Uterus (tissue), 2 donors: ENCODE measurements at regions not wholly inside any gene's neighbourhood (a gene's known extent, or its start where the extent isn't known, plus 50 kb on each side); places are given as distances from the start of the nearest gene placed in this dataset.

ENCODE experiments used
- CTCF ChIP-seq, 4 experiments: fragments of 200-600 bp in 2 of 4; fragments of 450-650 bp in 2 of 4; sonication (generic) in 2 of 4; IDR thresholded peaks; one replicate each; pipeline ENCODE4 v1.5.1; 2016 to 2019; ENCODE audit warnings: antibody characterized with exemption in 4 of 4, mild to moderate bottlenecking in 2 of 4, moderate library complexity in 1 of 4
- POLR2A ChIP-seq, 2 donors: fragments of 450-650 bp; IDR thresholded peaks; one replicate each; pipeline ENCODE4 v1.6.1; 2016; ENCODE audit warnings: antibody characterized with exemption in 2 of 2, mild to moderate bottlenecking in 1 of 2, moderate library complexity in 1 of 2

DNA sequence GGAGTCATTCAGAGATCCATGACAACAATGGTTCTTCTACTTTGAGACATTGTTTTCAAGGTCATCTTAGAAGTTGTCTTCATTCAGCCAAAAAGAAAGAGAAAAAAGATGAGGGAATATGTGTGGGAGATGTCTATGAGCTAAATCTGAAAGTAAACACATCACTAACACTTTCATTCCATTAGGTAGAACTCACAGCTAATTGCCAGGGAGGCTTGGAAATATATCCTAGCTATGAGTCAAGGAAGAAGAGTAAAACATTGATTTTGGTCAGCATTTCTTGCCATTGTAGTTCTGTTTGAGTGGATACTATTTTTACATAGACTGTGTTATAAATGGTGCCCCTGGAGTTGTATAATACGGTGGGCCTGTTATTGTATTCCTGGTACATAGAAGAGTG lies 316.4 kb upstream of the MYOCD start:
- no peak for TF ChIP-seq POLR2A (IDR thresholded peaks at IDR 0.05)
- no peak for TF ChIP-seq CTCF (IDR thresholded peaks at IDR 0.05)
